ENCODE measurements at regions not wholly inside any gene's neighbourhood (a gene's known extent, or its start where the extent isn't known, plus 50 kb on each side); places are given as distances from the start of the nearest gene placed in this dataset.
"Not testable (repeated sequence)": the region's sequence is repeated elsewhere in the genome, so short reads cannot be mapped to it uniquely, and the experiment has no call there.

DNA sequence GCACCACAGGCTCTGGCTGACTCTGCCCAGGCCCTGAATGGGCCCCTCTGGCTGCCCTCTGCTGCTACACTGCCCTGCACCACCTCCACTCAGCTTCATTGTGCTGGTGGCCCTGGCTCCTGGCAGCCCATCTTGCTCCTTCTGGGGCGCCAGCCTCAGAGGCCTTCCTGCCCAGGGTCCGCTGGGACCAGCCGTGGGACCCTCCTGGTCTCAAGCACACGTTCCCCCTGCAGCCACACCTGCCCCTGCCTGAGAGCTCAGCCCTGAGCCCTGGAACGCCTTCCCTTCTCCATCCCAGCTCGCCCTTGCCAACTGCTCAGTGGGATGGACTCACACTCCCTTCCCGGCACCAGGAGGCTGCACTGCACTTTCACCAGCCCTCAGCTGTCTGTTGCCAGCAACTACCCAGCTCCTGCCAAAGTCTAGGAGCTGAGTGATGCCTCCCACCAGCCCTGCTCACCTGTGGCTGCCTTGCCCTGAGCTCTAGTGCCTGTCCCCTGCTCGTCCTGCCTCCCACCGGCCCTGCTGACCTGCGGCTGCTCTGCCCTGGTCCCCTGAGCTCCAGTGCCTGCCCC, 217.9 kb downstream of the TMEM121 start:
- not testable (repeated sequence) for TF ChIP-seq CTCF (conservative IDR thresholded peaks at IDR 0.05; ENCODE audit: low read depth, low read length); EZH2 (IDR thresholded peaks at IDR 0.05; ENCODE audit: borderline replicate concordance, low read depth, low read length, poor library complexity, severe bottlenecking)
